Sigmoid colon (tissue), 4 donors: ENCODE measurements at regions not wholly inside any gene's neighbourhood (a gene's known extent, or its start where the extent isn't known, plus 50 kb on each side); places are given as distances from the start of the nearest gene placed in this dataset.

Experiments used
- POLR2A ChIP-seq, 2 donors: fragments of 450-650 bp; IDR thresholded peaks; one replicate each; pipeline ENCODE4 v1.6.1; 2016; ENCODE audit warnings: antibody characterized with exemption in 2 of 2, mild to moderate bottlenecking in 2 of 2, moderate library complexity in 2 of 2
- POLR2AphosphoS5 ChIP-seq, 4 donors: sonication (generic); formaldehyde crosslinking; IDR thresholded peaks; one replicate each; pipeline ENCODE4 v1.6.1; 2017; ENCODE audit warnings: antibody characterized with exemption in 4 of 4
- TF ChIP-seq, protein P1 (sequence below), 4 experiments: fragments of 450-650 bp in 3 of 4; fragments of 200-600 bp in 1 of 4; IDR thresholded peaks; one replicate each; pipeline ENCODE4 v1.5.1; 2016 to 2019; ENCODE audit warnings: antibody characterized with exemption in 4 of 4, mild to moderate bottlenecking in 3 of 4, moderate library complexity in 2 of 4

DNA sequence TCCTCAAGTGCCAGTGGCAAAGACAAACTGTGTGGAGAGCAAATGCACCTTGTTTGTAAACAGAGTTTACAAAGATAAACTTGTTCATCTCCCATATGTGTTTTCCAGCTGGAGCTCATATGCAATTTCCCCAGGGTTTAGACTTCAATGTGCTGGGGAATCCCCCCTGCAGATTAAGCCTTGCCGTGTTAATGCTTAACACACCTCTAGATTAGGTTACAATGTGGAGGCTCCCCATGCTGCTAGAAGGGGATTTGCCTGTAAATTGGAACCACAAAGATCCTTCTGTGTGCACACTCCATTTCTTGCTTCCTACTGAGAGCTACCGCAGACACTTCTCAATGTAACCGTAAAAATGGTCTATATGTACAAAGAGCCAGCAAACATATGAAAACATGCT lies 263.1 kb downstream of the TBX18 start:
- TF ChIP-seq, protein P1, sequence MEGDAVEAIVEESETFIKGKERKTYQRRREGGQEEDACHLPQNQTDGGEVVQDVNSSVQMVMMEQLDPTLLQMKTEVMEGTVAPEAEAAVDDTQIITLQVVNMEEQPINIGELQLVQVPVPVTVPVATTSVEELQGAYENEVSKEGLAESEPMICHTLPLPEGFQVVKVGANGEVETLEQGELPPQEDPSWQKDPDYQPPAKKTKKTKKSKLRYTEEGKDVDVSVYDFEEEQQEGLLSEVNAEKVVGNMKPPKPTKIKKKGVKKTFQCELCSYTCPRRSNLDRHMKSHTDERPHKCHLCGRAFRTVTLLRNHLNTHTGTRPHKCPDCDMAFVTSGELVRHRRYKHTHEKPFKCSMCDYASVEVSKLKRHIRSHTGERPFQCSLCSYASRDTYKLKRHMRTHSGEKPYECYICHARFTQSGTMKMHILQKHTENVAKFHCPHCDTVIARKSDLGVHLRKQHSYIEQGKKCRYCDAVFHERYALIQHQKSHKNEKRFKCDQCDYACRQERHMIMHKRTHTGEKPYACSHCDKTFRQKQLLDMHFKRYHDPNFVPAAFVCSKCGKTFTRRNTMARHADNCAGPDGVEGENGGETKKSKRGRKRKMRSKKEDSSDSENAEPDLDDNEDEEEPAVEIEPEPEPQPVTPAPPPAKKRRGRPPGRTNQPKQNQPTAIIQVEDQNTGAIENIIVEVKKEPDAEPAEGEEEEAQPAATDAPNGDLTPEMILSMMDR (IDR thresholded peaks at IDR 0.05) = no peak
- no peak for TF ChIP-seq POLR2A (IDR thresholded peaks at IDR 0.05)
- TF ChIP-seq POLR2AphosphoS5 (IDR thresholded peaks at IDR 0.05) = no peak
